ENCODE measurements at regions not wholly inside any gene's neighbourhood (a gene's known extent, or its start where the extent isn't known, plus 50 kb on each side); places are given as distances from the start of the nearest gene placed in this dataset.

DNA sequence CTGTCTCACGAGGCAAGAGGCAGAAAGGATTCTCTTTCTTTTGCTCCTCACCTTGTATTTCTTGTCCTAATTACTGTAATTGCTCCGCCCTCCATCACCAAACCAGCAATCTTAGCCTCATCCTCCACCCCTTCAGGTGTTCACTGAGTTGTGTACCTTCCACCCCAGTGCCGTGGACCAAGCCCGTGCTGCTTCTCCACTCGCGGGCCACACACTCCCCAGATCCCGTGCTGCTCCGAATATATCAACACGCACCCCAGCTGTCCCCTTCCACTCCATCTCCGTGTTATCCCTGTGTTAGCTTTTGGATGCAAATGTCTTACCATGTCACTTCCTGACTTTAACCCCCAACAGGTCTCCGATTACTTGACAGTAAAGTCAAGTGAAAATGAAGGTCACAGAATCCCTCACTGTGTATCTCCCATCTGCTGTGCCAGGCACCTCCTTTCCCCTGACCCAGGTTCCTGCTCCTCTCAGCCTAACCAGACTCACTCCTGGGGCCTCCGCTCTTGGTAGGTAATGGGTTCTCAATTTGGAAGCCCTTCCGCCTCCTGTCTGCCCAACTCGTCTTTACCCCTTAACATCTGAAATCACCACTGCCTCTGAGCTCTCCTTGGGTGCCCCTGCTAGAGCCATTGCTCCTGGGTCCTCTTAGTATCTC lies 320.2 kb downstream of the MED10 start:
- TF ChIP-seq, protein P1, sequence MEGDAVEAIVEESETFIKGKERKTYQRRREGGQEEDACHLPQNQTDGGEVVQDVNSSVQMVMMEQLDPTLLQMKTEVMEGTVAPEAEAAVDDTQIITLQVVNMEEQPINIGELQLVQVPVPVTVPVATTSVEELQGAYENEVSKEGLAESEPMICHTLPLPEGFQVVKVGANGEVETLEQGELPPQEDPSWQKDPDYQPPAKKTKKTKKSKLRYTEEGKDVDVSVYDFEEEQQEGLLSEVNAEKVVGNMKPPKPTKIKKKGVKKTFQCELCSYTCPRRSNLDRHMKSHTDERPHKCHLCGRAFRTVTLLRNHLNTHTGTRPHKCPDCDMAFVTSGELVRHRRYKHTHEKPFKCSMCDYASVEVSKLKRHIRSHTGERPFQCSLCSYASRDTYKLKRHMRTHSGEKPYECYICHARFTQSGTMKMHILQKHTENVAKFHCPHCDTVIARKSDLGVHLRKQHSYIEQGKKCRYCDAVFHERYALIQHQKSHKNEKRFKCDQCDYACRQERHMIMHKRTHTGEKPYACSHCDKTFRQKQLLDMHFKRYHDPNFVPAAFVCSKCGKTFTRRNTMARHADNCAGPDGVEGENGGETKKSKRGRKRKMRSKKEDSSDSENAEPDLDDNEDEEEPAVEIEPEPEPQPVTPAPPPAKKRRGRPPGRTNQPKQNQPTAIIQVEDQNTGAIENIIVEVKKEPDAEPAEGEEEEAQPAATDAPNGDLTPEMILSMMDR (IDR thresholded peaks at IDR 0.05; ENCODE audit: low read length) = no peak
- TF ChIP-seq EZH2 (IDR thresholded peaks at IDR 0.05; ENCODE audit: borderline replicate concordance, low read length) = no peak
